Fibroblast of villous mesenchyme (primary cell): ENCODE measurements at regions not wholly inside any gene's neighbourhood (a gene's known extent, or its start where the extent isn't known, plus 50 kb on each side); places are given as distances from the start of the nearest gene placed in this dataset.

Experiments
- DNase-seq: peaks from one replicate; pipeline ENCODE4 v3.0.0-alpha.2; 2010; ENCODE audit warnings: low read depth
- H3K4me3 ChIP-seq: 2 replicates; pipeline ENCODE4 v1.5.1; 2011; ENCODE audit warnings: low read depth, mild to moderate bottlenecking, low read length
- CTCF ChIP-seq: IDR thresholded peaks from 2 replicates; pipeline ENCODE4 v1.5.1; 2012; ENCODE audit warnings: low read depth, mild to moderate bottlenecking, low read length; ENCODE audit not compliant: insufficient read depth

GRCh38 chr12:46507766-46508165 is 135.2 kb upstream of the SLC38A2 start:
- no peak for TF ChIP-seq CTCF
- no peak overlapping the region for H3K4me3 ChIP-seq
- no peak for DNase-seq

DNA sequence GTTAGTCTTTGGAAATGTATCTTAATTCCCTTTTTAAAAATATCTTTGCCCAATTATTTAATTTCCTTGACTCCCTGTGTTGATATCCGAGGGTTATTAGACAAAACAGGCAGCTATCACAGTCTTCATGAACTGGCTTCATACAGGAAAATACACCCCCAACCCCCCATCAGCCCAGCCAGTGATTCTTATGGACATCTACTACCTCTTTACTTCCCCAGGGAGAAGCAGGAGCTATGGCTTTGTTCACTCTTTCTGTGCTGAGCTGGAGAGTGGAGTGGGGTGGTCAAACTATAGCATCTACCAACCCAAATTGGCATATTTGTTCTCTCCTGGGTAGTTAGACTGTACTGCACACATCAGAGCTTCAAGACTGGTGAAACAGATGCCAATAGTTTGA is 134.4 kb upstream of the SLC38A2 start:
- DNase-seq = no peak
- TF ChIP-seq CTCF = no peak
- H3K4me3 ChIP-seq = no peak overlapping the region

- no peak overlapping the region for H3K4me3 ChIP-seq
- DNase-seq = no peak
- TF ChIP-seq CTCF = no peak
These were observed 133.6 kb upstream of the SLC38A2 start for GRCh38 chr12:46506198-46506597.

GRCh38 chr12:46504494-46504893 is 131.9 kb upstream of the SLC38A2 start:
- TF ChIP-seq CTCF = no peak
- DNase-seq = no peak

DNA sequence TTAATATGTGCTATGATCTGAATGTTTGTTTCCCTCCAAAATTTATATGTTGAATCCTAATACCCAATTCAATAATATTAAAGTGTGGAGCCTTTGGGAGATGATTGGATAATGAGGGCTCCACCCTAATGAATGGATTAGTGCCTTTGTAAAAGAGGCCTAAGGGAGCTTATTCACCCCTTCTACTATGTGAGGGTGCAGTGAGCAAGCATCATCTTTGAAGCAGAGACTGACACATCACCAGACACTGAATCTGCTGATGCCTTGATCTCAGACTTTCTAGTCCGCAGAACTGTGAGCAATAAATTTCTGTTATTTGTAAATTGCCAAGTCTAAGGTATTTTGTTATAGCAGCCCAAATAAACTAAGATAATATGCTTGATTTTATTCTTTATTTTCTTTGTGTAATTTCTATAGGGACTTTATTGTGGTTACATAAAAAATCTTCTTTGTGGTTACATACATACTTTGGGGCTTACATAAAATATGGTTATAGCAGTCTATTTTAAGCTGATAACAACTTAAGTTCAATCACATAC is 131.1 kb upstream of the SLC38A2 start:
- DNase-seq = no peak
- no peak overlapping the region for H3K4me3 ChIP-seq
- TF ChIP-seq CTCF = no peak

More at GRCh38 chr12:46504494-46504893, 131.9 kb upstream of the SLC38A2 start:
- no peak overlapping the region for H3K4me3 ChIP-seq

GRCh38 chr12:46500673-46501072 is 128.1 kb upstream of the SLC38A2 start:
- H3K4me3 ChIP-seq = no peak overlapping the region
- DNase-seq = no peak
- no peak for TF ChIP-seq CTCF

- no peak for DNase-seq
- H3K4me3 ChIP-seq = no peak overlapping the region
- no peak for TF ChIP-seq CTCF
These were observed 127.3 kb upstream of the SLC38A2 start for GRCh38 chr12:46499901-46500300.
